ENCODE measurements at regions not wholly inside any gene's neighbourhood (a gene's known extent, or its start where the extent isn't known, plus 50 kb on each side); places are given as distances from the start of the nearest gene placed in this dataset.
"Not testable (repeated sequence)": the region's sequence is repeated elsewhere in the genome, so short reads cannot be mapped to it uniquely, and the experiment has no call there.

- H3K9me3 Mint-ChIP-seq (ENCODE audit: unreplicated experiment): no peaks in the 10 kb centered on the region
- no peak for DNase-seq (ENCODE audit: extremely low spot score, unreplicated experiment)
- TF ChIP-seq CTCF (IDR thresholded peaks at IDR 0.05): no peak
- H3K36me3 Mint-ChIP-seq (ENCODE audit: unreplicated experiment): no peaks in the 10 kb centered on the region
- H3K4me3 Mint-ChIP-seq (ENCODE audit: unreplicated experiment): no peak overlapping the region
- peaks cover 23% of the 10 kb centered on the region for H3K4me1 Mint-ChIP-seq (ENCODE audit: unreplicated experiment)
- H3K27ac Mint-ChIP-seq (ENCODE audit: unreplicated experiment): no peak overlapping the region
- no peaks in the 10 kb centered on the region for H3K27me3 Mint-ChIP-seq (ENCODE audit: unreplicated experiment)
These were observed 61.8 kb upstream of the TIAM2 start for GRCh38 chr6:154933181-154933827.

GRCh38 chr6:154937306-154938220, 57.6 kb upstream of the TIAM2 start:
- no peak overlapping the region for H3K27ac Mint-ChIP-seq (ENCODE audit: unreplicated experiment)
- no peaks in the 10 kb centered on the region for H3K27me3 Mint-ChIP-seq (ENCODE audit: unreplicated experiment)

GRCh38 chr6:154938221-154938580, 56.9 kb upstream of the TIAM2 start:
- no peaks in the 10 kb centered on the region for H3K27me3 Mint-ChIP-seq (ENCODE audit: unreplicated experiment)
- no peak overlapping the region for H3K27ac Mint-ChIP-seq (ENCODE audit: unreplicated experiment)
- TF ChIP-seq CTCF (IDR thresholded peaks at IDR 0.05): no peak
- no peaks in the 10 kb centered on the region for H3K9me3 Mint-ChIP-seq (ENCODE audit: unreplicated experiment)
- H3K4me3 Mint-ChIP-seq (ENCODE audit: unreplicated experiment): no peak overlapping the region
- DNase-seq (ENCODE audit: extremely low spot score, unreplicated experiment): no peak
- H3K4me1 Mint-ChIP-seq (ENCODE audit: unreplicated experiment): no peaks in the 10 kb centered on the region
- H3K36me3 Mint-ChIP-seq (ENCODE audit: unreplicated experiment): no peaks in the 10 kb centered on the region

More at GRCh38 chr6:154937306-154938220, 57.6 kb upstream of the TIAM2 start:
- no peak for TF ChIP-seq CTCF (IDR thresholded peaks at IDR 0.05)
- no peaks in the 10 kb centered on the region for H3K36me3 Mint-ChIP-seq (ENCODE audit: unreplicated experiment)
- peaks cover 6% of the 10 kb centered on the region for H3K4me1 Mint-ChIP-seq (ENCODE audit: unreplicated experiment)
- H3K9me3 Mint-ChIP-seq (ENCODE audit: unreplicated experiment): no peaks in the 10 kb centered on the region
- no peak for DNase-seq (ENCODE audit: extremely low spot score, unreplicated experiment)
- no peak overlapping the region for H3K4me3 Mint-ChIP-seq (ENCODE audit: unreplicated experiment)

- not testable (repeated sequence) for H3K27ac Mint-ChIP-seq (ENCODE audit: unreplicated experiment); H3K27me3 Mint-ChIP-seq (ENCODE audit: unreplicated experiment); H3K36me3 Mint-ChIP-seq (ENCODE audit: unreplicated experiment)
These were observed 56.3 kb upstream of the TIAM2 start for GRCh38 chr6:154938727-154939285.

GRCh38 chr6:154942770-154943169, 52.3 kb upstream of the TIAM2 start:
- H3K36me3 Mint-ChIP-seq (ENCODE audit: unreplicated experiment): peaks cover 11% of the 10 kb centered on the region
- H3K4me1 Mint-ChIP-seq (ENCODE audit: unreplicated experiment): no peaks in the 10 kb centered on the region

More at GRCh38 chr6:154938727-154939285, 56.3 kb upstream of the TIAM2 start:
- H3K9me3 Mint-ChIP-seq (ENCODE audit: unreplicated experiment); DNase-seq (ENCODE audit: extremely low spot score, unreplicated experiment); H3K4me1 Mint-ChIP-seq (ENCODE audit: unreplicated experiment); H3K4me3 Mint-ChIP-seq (ENCODE audit: unreplicated experiment): not testable (repeated sequence)

More at GRCh38 chr6:154942770-154943169, 52.3 kb upstream of the TIAM2 start:
- Mint-ChIP-seq H3K27me3 (ENCODE audit: unreplicated experiment) (no peaks in the 10 kb centered on the region), H3K4me3 (ENCODE audit: unreplicated experiment) (no peak overlapping the region), H3K27ac (ENCODE audit: unreplicated experiment) (no peak overlapping the region), H3K9me3 (ENCODE audit: unreplicated experiment) (no peaks in the 10 kb centered on the region)
- DNase-seq (ENCODE audit: extremely low spot score, unreplicated experiment): no peak
- no peak for TF ChIP-seq CTCF (IDR thresholded peaks at IDR 0.05)
